Neural progenitor cell (in vitro differentiated cells): ENCODE measurements at regions not wholly inside any gene's neighbourhood (a gene's known extent, or its start where the extent isn't known, plus 50 kb on each side); places are given as distances from the start of the nearest gene placed in this dataset.

Experiments
- CTCF ChIP-seq: fragments of 200-600 bp; sonication (generic); IDR thresholded peaks from 2 replicates; pipeline ENCODE4 v1.5.1; 2017; ENCODE audit warnings: antibody characterized with exemption, mild to moderate bottlenecking
- EZH2phosphoT487 ChIP-seq: fragments of 200-600 bp; sonication (generic); IDR thresholded peaks from 2 replicates; pipeline ENCODE4 v1.6.1; 2017; ENCODE audit warnings: antibody characterized with exemption

DNA sequence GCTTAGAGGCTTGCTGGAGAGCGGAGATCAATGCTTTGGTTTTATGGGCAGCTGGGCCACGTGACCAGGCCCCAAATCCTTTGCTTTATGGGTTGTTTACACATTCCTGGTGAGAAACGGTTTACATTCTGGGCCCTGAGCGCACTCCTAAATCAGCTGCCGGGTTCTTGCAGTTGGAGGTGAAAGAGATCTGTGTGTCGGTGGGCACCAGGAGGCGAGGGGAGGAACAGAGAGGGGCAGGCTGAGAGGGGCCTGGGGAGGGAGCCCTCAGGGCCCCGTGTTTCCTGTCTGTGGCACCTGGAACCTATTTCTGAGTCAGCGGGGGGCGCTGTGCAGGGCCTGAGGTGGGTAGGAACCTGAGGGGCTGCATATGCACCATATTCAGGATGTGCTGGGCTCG lies 63.5 kb upstream of the HAND1 start:
- no peak for TF ChIP-seq CTCF
- TF ChIP-seq EZH2phosphoT487: no peak
